GM23248 (cell line): ENCODE measurements at regions not wholly inside any gene's neighbourhood (a gene's known extent, or its start where the extent isn't known, plus 50 kb on each side); places are given as distances from the start of the nearest gene placed in this dataset.

ENCODE experiments used
- DNase-seq: peaks from one replicate; pipeline ENCODE4 v3.0.0-alpha.2; 2015
- H2AFZ ChIP-seq: fragments of 200-600 bp; sonication (generic); 2 replicates; pipeline ENCODE4 v1.6.1; 2016; ENCODE audit warnings: antibody characterized with exemption
- H3F3A ChIP-seq: fragments of 200-600 bp; sonication (generic); 2 replicates; pipeline ENCODE4 v1.6.1; 2016; ENCODE audit warnings: mild to moderate bottlenecking, antibody characterized with exemption, mixed run types; ENCODE audit not compliant: insufficient read depth
- H3K27ac ChIP-seq: fragments of 200-600 bp; sonication (generic); 2 replicates; pipeline ENCODE4 v1.5.1; 2016; ENCODE audit warnings: mild to moderate bottlenecking
- H3K27me3 ChIP-seq: fragments of 200-600 bp; sonication (generic); replicated peaks from 2 replicates; pipeline ENCODE4 v1.6.1; 2016; ENCODE audit warnings: mild to moderate bottlenecking; ENCODE audit not compliant: insufficient read depth
- H3K36me3 ChIP-seq: fragments of 200-600 bp; sonication (generic); 2 replicates; pipeline ENCODE4 v1.6.1; 2016; ENCODE audit warnings: low read depth, mild to moderate bottlenecking
- H3K4me1 ChIP-seq: fragments of 200-600 bp; sonication (generic); 2 replicates; pipeline ENCODE4 v1.6.1; 2016; ENCODE audit warnings: mild to moderate bottlenecking; ENCODE audit not compliant: insufficient read depth
- H3K4me2 ChIP-seq: fragments of 200-600 bp; sonication (generic); one replicate; pipeline ENCODE4 v1.6.1; 2016; ENCODE audit warnings: mild to moderate bottlenecking; ENCODE audit not compliant: unreplicated experiment
- H3K4me3 ChIP-seq: fragments of 200-600 bp; sonication (generic); 2 replicates; pipeline ENCODE4 v1.5.1; 2016; ENCODE audit warnings: mild to moderate bottlenecking
- H3K79me2 ChIP-seq: fragments of 200-600 bp; sonication (generic); 2 replicates; pipeline ENCODE4 v1.6.1; 2016; ENCODE audit warnings: mild to moderate bottlenecking; ENCODE audit not compliant: insufficient read depth
- H3K9ac ChIP-seq: fragments of 200-600 bp; sonication (generic); 2 replicates; pipeline ENCODE4 v1.6.1; 2016; ENCODE audit warnings: mild to moderate bottlenecking
- H3K9me2 ChIP-seq: fragments of 200-600 bp; sonication (generic); 2 replicates; pipeline ENCODE4 v1.6.1; 2016; ENCODE audit warnings: mixed run types, mild to moderate bottlenecking, moderate library complexity; ENCODE audit not compliant: insufficient read depth
- H3K9me3 ChIP-seq: fragments of 200-600 bp; sonication (generic); one replicate; pipeline ENCODE4 v1.6.1; 2017; ENCODE audit warnings: low read depth
- H4K20me1 ChIP-seq: fragments of 200-600 bp; sonication (generic); 2 replicates; pipeline ENCODE4 v1.6.0; 2016; ENCODE audit not compliant: insufficient read depth
- EZH2 ChIP-seq: fragments of 200-600 bp; sonication (generic); IDR thresholded peaks from 2 replicates; pipeline ENCODE4 v1.6.1; 2018; ENCODE audit warnings: antibody characterized with exemption, mild to moderate bottlenecking; ENCODE audit not compliant: insufficient read depth, poor library complexity, severe bottlenecking
- EZH2phosphoT487 ChIP-seq: fragments of 200-600 bp; sonication (generic); IDR thresholded peaks from 2 replicates; pipeline ENCODE4 v1.6.1; 2018; ENCODE audit warnings: antibody characterized with exemption, moderate library complexity, mild to moderate bottlenecking, low read depth; ENCODE audit not compliant: insufficient read depth
- WGBS, 2 experiments: methylation state at CpG; one replicate each; pipeline ENCODE4 v1.1.6; 2015 to 2017; ENCODE audit warnings: low lambda C conversion rate in 2 of 2, low coverage in 1 of 2; ENCODE audit errors: missing lambda C conversion rate in 2 of 2; 5-methylcytosine and 5-hydroxymethylcytosine counted together
- in situ Hi-C: fragments of 300-500 bp; cut with MboI; formaldehyde crosslinking; loops from 2 replicates; pipeline ENCODE4 v1.15.0; 2020

- Histone ChIP-seq H3K36me3 (no peaks in the 10 kb centered on the region), H3K9ac (peak overlapping the region; percentile 33; the same call in 1 of the 2 replicates), H3K4me2 (peak overlapping the region; percentile 46), H3K9me2 (no peaks in the 10 kb centered on the region), H3K27me3 (0 out of 2 replicates have a peak, but pooled peaks cover under 1% of the 10 kb centered on the region), H2AFZ (peak overlapping the region; percentile 42), H3K4me3 (0 out of 2 replicates have a peak overlapping the region, but pooled peaks have one; percentile 12), H3K4me1 (peaks cover 15% of the 10 kb centered on the region), H3K27ac (peak overlapping the region; percentile 17; the same call in 1 of the 2 replicates), H4K20me1 (no peaks in the 10 kb centered on the region), H3K79me2 (no peaks in the 10 kb centered on the region), H3F3A (no peaks in the 10 kb centered on the region), H3K9me3 (no peaks in the 10 kb centered on the region)
- in situ Hi-C loops: no loop called here
- 9 to 12% methylated on average over 9 of the region's 9 CpGs for WGBS, 2 experiments
- DNase-seq: peak; percentile 75
- no peak for TF ChIP-seq EZH2phosphoT487
Observed at GRCh38 chr2:101558740-101559525, 84.0 kb upstream of the RFX8 start.

GRCh38 chr2:101556033-101556459 is 81.1 kb upstream of the RFX8 start:
- Histone ChIP-seq H4K20me1 (no peaks in the 10 kb centered on the region), H2AFZ (no peak overlapping the region)

GRCh38 chr2:101551336-101551888 is 76.5 kb upstream of the RFX8 start:
- H3K9me3 ChIP-seq: no peaks in the 10 kb centered on the region
- H3K4me3 ChIP-seq: no peak overlapping the region
- in situ Hi-C loops: no loop called here
- no peak overlapping the region for H3K9ac ChIP-seq
- no peak for TF ChIP-seq EZH2
- TF ChIP-seq EZH2phosphoT487: no peak
- no peak overlapping the region for H3K4me2 ChIP-seq
- no peak for DNase-seq
- H2AFZ ChIP-seq: no peak overlapping the region
- H3K9me2 ChIP-seq: no peaks in the 10 kb centered on the region
- no peaks in the 10 kb centered on the region for H3K27me3 ChIP-seq
- no peaks in the 10 kb centered on the region for H3K36me3 ChIP-seq
- peaks cover 10% of the 10 kb centered on the region for H3F3A ChIP-seq
- 53 to 58% methylated on average over 5 of the region's 5 CpGs for WGBS, 2 experiments
- H3K27ac ChIP-seq: no peak overlapping the region
- H3K79me2 ChIP-seq: no peaks in the 10 kb centered on the region
- H3K4me1 ChIP-seq: peaks cover 5% of the 10 kb centered on the region; the same call in 1 of the 2 replicates
- no peaks in the 10 kb centered on the region for H4K20me1 ChIP-seq

More at GRCh38 chr2:101556033-101556459, 81.1 kb upstream of the RFX8 start:
- TF ChIP-seq EZH2phosphoT487 (no peak), EZH2 (no peak)
- Histone ChIP-seq H3K4me2 (no peak overlapping the region), H3K27me3 (no peaks in the 10 kb centered on the region), H3K27ac (no peak overlapping the region), H3K9me3 (no peaks in the 10 kb centered on the region), H3K9ac (no peak overlapping the region), H3K79me2 (no peaks in the 10 kb centered on the region), H3K4me3 (no peak overlapping the region), H3F3A (no peaks in the 10 kb centered on the region), H3K36me3 (no peaks in the 10 kb centered on the region), H3K4me1 (peaks cover 15% of the 10 kb centered on the region), H3K9me2 (no peaks in the 10 kb centered on the region)
- 94 to 95% methylated on average over 7 of the region's 7 CpGs for WGBS, 2 experiments
- DNase-seq: no peak
- in situ Hi-C loops: no loop called here

DNA sequence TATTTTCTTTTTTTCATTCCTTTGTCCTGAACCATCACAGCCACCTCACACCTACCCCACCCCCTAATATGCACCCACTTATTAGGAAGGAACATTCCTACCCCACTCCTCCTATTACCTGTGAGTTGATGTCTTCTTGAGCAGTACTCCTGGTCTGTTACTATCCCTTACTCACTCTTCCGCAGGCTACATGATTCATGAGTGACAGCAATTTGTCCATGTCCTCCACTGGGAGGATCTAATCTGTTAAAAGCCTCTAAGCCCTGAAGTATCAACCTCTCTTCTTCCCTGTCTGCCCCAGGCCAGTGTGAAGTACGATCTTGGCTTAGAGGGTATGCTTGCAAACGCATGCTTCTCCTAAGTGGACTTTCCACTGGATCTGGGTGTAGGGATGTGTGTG is 75.6 kb upstream of the RFX8 start:
- no peaks in the 10 kb centered on the region for H3K27me3 ChIP-seq
- peaks cover 8% of the 10 kb centered on the region; the same call in 1 of the 2 replicates for H3K4me1 ChIP-seq
- in situ Hi-C loops: no loop called here
- H3K9me3 ChIP-seq: no peaks in the 10 kb centered on the region
- no peak for DNase-seq
- H3K4me2 ChIP-seq: no peak overlapping the region
- no peak overlapping the region for H3K9ac ChIP-seq
- no peaks in the 10 kb centered on the region for H4K20me1 ChIP-seq
- peaks cover 13% of the 10 kb centered on the region for H3F3A ChIP-seq
- no peak overlapping the region for H2AFZ ChIP-seq
- H3K4me3 ChIP-seq: no peak overlapping the region
- no peaks in the 10 kb centered on the region for H3K9me2 ChIP-seq
- no peaks in the 10 kb centered on the region for H3K36me3 ChIP-seq
- TF ChIP-seq EZH2 (no peak), EZH2phosphoT487 (no peak)
- H3K27ac ChIP-seq: no peak overlapping the region
- no peaks in the 10 kb centered on the region for H3K79me2 ChIP-seq
- WGBS, 2 experiments: 96 to 97% methylated on average over 3 of the region's 3 CpGs
